ENCODE measurements at regions not wholly inside any gene's neighbourhood (a gene's known extent, or its start where the extent isn't known, plus 50 kb on each side); places are given as distances from the start of the nearest gene placed in this dataset.

DNA sequence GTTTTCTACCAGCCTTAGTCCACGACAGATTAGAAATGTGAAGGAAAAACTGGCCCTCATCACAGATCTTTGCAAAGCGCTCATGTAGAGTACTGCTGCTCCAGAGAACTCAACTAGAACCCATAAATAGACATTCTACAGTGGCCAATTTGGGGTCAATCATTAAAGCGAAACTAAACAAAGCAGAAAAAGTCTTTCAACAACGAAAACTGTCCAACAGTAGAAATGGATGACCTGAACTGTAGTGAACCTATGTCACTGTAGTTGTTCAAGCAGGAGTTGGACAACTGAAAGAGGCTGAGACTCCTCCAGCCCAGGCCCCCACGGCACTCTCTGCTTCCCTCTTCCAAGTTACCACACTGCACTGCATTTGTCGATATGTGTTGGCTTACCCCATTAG is 472.6 kb downstream of the BCAT1 start:
- TF ChIP-seq, protein P1, sequence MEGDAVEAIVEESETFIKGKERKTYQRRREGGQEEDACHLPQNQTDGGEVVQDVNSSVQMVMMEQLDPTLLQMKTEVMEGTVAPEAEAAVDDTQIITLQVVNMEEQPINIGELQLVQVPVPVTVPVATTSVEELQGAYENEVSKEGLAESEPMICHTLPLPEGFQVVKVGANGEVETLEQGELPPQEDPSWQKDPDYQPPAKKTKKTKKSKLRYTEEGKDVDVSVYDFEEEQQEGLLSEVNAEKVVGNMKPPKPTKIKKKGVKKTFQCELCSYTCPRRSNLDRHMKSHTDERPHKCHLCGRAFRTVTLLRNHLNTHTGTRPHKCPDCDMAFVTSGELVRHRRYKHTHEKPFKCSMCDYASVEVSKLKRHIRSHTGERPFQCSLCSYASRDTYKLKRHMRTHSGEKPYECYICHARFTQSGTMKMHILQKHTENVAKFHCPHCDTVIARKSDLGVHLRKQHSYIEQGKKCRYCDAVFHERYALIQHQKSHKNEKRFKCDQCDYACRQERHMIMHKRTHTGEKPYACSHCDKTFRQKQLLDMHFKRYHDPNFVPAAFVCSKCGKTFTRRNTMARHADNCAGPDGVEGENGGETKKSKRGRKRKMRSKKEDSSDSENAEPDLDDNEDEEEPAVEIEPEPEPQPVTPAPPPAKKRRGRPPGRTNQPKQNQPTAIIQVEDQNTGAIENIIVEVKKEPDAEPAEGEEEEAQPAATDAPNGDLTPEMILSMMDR (IDR thresholded peaks at IDR 0.05; ENCODE audit: insufficient read depth, low read length), result no peak
- TF ChIP-seq, protein P2, sequence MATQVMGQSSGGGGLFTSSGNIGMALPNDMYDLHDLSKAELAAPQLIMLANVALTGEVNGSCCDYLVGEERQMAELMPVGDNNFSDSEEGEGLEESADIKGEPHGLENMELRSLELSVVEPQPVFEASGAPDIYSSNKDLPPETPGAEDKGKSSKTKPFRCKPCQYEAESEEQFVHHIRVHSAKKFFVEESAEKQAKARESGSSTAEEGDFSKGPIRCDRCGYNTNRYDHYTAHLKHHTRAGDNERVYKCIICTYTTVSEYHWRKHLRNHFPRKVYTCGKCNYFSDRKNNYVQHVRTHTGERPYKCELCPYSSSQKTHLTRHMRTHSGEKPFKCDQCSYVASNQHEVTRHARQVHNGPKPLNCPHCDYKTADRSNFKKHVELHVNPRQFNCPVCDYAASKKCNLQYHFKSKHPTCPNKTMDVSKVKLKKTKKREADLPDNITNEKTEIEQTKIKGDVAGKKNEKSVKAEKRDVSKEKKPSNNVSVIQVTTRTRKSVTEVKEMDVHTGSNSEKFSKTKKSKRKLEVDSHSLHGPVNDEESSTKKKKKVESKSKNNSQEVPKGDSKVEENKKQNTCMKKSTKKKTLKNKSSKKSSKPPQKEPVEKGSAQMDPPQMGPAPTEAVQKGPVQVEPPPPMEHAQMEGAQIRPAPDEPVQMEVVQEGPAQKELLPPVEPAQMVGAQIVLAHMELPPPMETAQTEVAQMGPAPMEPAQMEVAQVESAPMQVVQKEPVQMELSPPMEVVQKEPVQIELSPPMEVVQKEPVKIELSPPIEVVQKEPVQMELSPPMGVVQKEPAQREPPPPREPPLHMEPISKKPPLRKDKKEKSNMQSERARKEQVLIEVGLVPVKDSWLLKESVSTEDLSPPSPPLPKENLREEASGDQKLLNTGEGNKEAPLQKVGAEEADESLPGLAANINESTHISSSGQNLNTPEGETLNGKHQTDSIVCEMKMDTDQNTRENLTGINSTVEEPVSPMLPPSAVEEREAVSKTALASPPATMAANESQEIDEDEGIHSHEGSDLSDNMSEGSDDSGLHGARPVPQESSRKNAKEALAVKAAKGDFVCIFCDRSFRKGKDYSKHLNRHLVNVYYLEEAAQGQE (IDR thresholded peaks at IDR 0.05; ENCODE audit: insufficient replicate concordance, low read depth), result no peak
- no peak for TF ChIP-seq POLR2AphosphoS5 (IDR thresholded peaks at IDR 0.05; ENCODE audit: low read depth)
